ENCODE measurements at regions not wholly inside any gene's neighbourhood (a gene's known extent, or its start where the extent isn't known, plus 50 kb on each side); places are given as distances from the start of the nearest gene placed in this dataset.

GRCh38 chr12:5188472-5188871 is 144.8 kb downstream of the KCNA5 start:
- no peak for TF ChIP-seq POLR2AphosphoS5 (IDR thresholded peaks at IDR 0.05; ENCODE audit: insufficient read depth in 1 of 2, low read depth in 1 of 2)
- no peak for TF ChIP-seq POLR2A (IDR thresholded peaks at IDR 0.05)
- TF ChIP-seq CTCF (IDR thresholded peaks at IDR 0.05) = no peak
